GM19467 (cell line): ENCODE measurements at regions not wholly inside any gene's neighbourhood (a gene's known extent, or its start where the extent isn't known, plus 50 kb on each side); places are given as distances from the start of the nearest gene placed in this dataset.

Experiments used
- ATAC-seq: cut with Tn5 transposase; IDR thresholded peaks from one replicate; pipeline ENCODE4 v1.9.1; 2021; ENCODE audit warnings: mild to moderate bottlenecking, moderate library complexity; ENCODE audit not compliant: unreplicated experiment

GRCh38 chr4:100574607-100575006, 56.8 kb upstream of the EMCN start:
- no peak for ATAC-seq

DNA sequence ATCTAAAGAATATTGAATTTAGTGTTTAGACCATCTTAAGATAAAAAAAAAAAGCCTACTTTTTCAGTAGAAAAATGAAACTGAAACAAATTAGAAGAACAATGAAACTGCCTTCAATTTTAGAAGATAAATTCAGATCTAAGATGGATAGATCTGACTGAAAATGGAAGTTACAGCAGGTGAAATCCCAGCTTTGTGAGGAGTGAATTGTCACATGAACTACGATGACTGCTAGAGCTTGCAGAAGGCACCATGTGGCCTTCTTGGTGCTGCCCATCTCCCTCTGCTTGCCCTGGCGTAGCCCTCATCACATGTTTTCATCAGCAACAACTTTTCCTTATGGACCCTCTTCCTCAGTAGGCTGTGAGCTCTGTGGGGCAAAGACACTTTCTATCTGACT, 51.4 kb upstream of the EMCN start:
- no peak for ATAC-seq
